ENCODE measurements at regions not wholly inside any gene's neighbourhood (a gene's known extent, or its start where the extent isn't known, plus 50 kb on each side); places are given as distances from the start of the nearest gene placed in this dataset.

GRCh38 chr12:58566599-58566998 is 353.7 kb downstream of the LRIG3 start:
- no peak for TF ChIP-seq CTCF (IDR thresholded peaks at IDR 0.05)

- TF ChIP-seq CTCF (IDR thresholded peaks at IDR 0.05), result no peak
These were observed 353.1 kb downstream of the LRIG3 start for GRCh38 chr12:58567189-58567588.

GRCh38 chr12:58570411-58570810 is 349.9 kb downstream of the LRIG3 start:
- no peak for TF ChIP-seq CTCF (IDR thresholded peaks at IDR 0.05)

- TF ChIP-seq CTCF (IDR thresholded peaks at IDR 0.05), result no peak
These were observed 345.0 kb downstream of the LRIG3 start for GRCh38 chr12:58575256-58575655.

- TF ChIP-seq CTCF (IDR thresholded peaks at IDR 0.05), result no peak
These were observed 344.2 kb downstream of the LRIG3 start for GRCh38 chr12:58576081-58576480.

GRCh38 chr12:58576916-58577315 is 343.4 kb downstream of the LRIG3 start:
- TF ChIP-seq CTCF (IDR thresholded peaks at IDR 0.05), result no peak

- TF ChIP-seq CTCF (IDR thresholded peaks at IDR 0.05), result no peak
These were observed 340.2 kb downstream of the LRIG3 start for GRCh38 chr12:58580095-58580494.

- TF ChIP-seq CTCF (IDR thresholded peaks at IDR 0.05), result no peak
These were observed 336.8 kb downstream of the LRIG3 start for GRCh38 chr12:58583529-58583928.

Measured in LNCAP (cell line).